ENCODE measurements at regions not wholly inside any gene's neighbourhood (a gene's known extent, or its start where the extent isn't known, plus 50 kb on each side); places are given as distances from the start of the nearest gene placed in this dataset.

GRCh38 chr10:33781606-33782395 lies 447.3 kb upstream of the NRP1 start:
- H3K4me3 Mint-ChIP-seq, result no peak overlapping the region
- H3K27me3 Mint-ChIP-seq (ENCODE audit: low read depth), result peaks cover 4% of the 10 kb centered on the region
- TF ChIP-seq, protein P1, sequence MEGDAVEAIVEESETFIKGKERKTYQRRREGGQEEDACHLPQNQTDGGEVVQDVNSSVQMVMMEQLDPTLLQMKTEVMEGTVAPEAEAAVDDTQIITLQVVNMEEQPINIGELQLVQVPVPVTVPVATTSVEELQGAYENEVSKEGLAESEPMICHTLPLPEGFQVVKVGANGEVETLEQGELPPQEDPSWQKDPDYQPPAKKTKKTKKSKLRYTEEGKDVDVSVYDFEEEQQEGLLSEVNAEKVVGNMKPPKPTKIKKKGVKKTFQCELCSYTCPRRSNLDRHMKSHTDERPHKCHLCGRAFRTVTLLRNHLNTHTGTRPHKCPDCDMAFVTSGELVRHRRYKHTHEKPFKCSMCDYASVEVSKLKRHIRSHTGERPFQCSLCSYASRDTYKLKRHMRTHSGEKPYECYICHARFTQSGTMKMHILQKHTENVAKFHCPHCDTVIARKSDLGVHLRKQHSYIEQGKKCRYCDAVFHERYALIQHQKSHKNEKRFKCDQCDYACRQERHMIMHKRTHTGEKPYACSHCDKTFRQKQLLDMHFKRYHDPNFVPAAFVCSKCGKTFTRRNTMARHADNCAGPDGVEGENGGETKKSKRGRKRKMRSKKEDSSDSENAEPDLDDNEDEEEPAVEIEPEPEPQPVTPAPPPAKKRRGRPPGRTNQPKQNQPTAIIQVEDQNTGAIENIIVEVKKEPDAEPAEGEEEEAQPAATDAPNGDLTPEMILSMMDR (IDR thresholded peaks at IDR 0.05; ENCODE audit: unreplicated experiment in 3 of 3), result no peak
- H3K27ac Mint-ChIP-seq, result peak overlapping the region; percentile 9 to 22 (median 21)
- H3K36me3 Mint-ChIP-seq (ENCODE audit: low read depth), result no peaks in the 10 kb centered on the region
- H3K4me1 Mint-ChIP-seq, result peaks cover 11% of the 10 kb centered on the region
- H3K9me3 Mint-ChIP-seq, result peaks cover 15% of the 10 kb centered on the region

DNA sequence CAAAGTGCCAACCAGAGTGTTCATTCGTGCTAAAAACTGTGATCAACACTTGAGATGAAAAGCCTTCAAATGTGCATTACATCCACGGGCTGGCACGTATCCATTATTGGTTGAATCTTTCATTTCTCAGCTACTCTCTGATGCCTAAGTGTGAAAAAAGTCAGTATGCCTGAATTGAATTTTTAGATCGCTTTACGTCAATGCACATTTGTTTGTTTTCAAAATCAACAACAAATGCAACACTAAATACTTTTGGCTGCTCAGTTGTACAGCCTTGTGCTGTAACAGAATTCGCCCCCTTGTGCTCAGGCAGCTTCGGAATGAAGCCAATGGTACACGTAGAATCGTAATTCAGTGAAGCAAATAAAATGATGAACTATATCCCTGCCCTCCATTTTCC lies 446.5 kb upstream of the NRP1 start:
- H3K4me1 Mint-ChIP-seq, result peaks cover 11% of the 10 kb centered on the region
- peaks cover 13% of the 10 kb centered on the region for H3K9me3 Mint-ChIP-seq
- peaks cover 11% of the 10 kb centered on the region for H3K27me3 Mint-ChIP-seq (ENCODE audit: low read depth)
- H3K27ac Mint-ChIP-seq, result peak overlapping the region in 2 of 3 experiments; percentile 9 to 21
- no peaks in the 10 kb centered on the region for H3K36me3 Mint-ChIP-seq (ENCODE audit: low read depth)
- H3K4me3 Mint-ChIP-seq, result no peak overlapping the region
- TF ChIP-seq, protein P1 (IDR thresholded peaks at IDR 0.05; ENCODE audit: unreplicated experiment in 3 of 3), result no peak

GRCh38 chr10:33777223-33777622 lies 442.8 kb upstream of the NRP1 start:
- peaks cover 32% of the 10 kb centered on the region for H3K4me1 Mint-ChIP-seq

DNA sequence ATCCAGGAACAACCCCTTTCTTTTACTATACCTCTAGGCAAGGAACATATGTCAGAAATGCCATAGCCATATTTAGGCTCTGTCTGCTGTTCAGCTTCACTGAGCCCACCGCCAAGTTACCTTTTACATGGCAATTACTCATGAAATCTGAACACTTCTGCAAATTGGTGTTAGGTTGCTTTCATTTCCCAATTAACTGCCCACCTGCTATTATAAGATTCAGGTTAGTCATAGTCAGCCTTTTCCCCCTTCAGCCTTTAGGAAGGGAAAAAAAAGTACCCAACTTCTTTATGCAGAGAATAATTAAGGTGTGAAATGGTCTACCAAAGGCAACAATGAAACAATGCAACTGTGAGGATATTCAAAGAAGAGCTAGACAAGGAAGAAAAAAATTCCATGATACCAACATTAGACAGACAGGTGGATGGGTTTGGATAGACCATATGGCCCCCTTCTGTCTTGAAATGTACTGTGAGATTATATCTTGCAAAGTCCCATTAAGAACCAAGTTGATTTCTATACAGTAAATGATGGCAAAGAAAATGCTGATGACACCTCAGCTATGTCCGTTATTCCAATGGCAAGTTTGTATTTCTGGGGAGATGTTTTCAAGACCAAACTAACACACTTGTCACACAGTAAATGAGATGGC lies 442.1 kb upstream of the NRP1 start:
- Mint-ChIP-seq H3K4me3 (no peak overlapping the region), H3K9me3 (no peaks in the 10 kb centered on the region), H3K36me3 (ENCODE audit: low read depth) (no peaks in the 10 kb centered on the region), H3K4me1 (peaks cover 31% of the 10 kb centered on the region), H3K27ac (no peak overlapping the region), H3K27me3 (ENCODE audit: low read depth) (peaks cover 7% of the 10 kb centered on the region)
- TF ChIP-seq, protein P1 (IDR thresholded peaks at IDR 0.05; ENCODE audit: unreplicated experiment in 3 of 3), result no peak

More at GRCh38 chr10:33777223-33777622, 442.8 kb upstream of the NRP1 start:
- no peaks in the 10 kb centered on the region for H3K9me3 Mint-ChIP-seq
- TF ChIP-seq, protein P1 (IDR thresholded peaks at IDR 0.05; ENCODE audit: unreplicated experiment in 3 of 3), result no peak
- H3K27me3 Mint-ChIP-seq (ENCODE audit: low read depth), result peaks cover 7% of the 10 kb centered on the region
- H3K36me3 Mint-ChIP-seq (ENCODE audit: low read depth), result no peaks in the 10 kb centered on the region
- no peak overlapping the region for H3K27ac Mint-ChIP-seq
- no peak overlapping the region for H3K4me3 Mint-ChIP-seq

GRCh38 chr10:33774857-33775256 lies 440.4 kb upstream of the NRP1 start:
- H3K27ac Mint-ChIP-seq, result no peak overlapping the region
- H3K4me3 Mint-ChIP-seq, result no peak overlapping the region
- no peaks in the 10 kb centered on the region for H3K36me3 Mint-ChIP-seq (ENCODE audit: low read depth)
- TF ChIP-seq, protein P1 (IDR thresholded peaks at IDR 0.05; ENCODE audit: unreplicated experiment in 3 of 3), result no peak
- H3K4me1 Mint-ChIP-seq, result peaks cover 25% of the 10 kb centered on the region
- H3K9me3 Mint-ChIP-seq, result no peaks in the 10 kb centered on the region
- H3K27me3 Mint-ChIP-seq (ENCODE audit: low read depth), result peaks cover 7% of the 10 kb centered on the region

All from nephron (organoid).